PC-3 (cell line): ENCODE measurements at regions not wholly inside any gene's neighbourhood (a gene's known extent, or its start where the extent isn't known, plus 50 kb on each side); places are given as distances from the start of the nearest gene placed in this dataset.

Experiments used
- ATAC-seq: fragments of 200-7000 bp; cut with Tn5 transposase; 2 replicates; pipeline ENCODE4 v1.9.1; 2020; ENCODE audit warnings: mild to moderate bottlenecking, moderate library complexity
- BruUV-seq: library from RNA; stranded (reverse); fragments of 400-500 nt; replicated peaks from 2 replicates; lab custom pipeline; 2021; lab: Mats Ljungman, UMichigan
- CTCF ChIA-PET: fragments of 300-600 bp; sonication (Branson Sonifier 250); formaldehyde crosslinking; loops from one replicate; lab custom pipeline; 2022; ENCODE audit warnings: antibody characterized with exemption; lab: Charles Lee
- POLR2A ChIA-PET: fragments of 300-600 bp; sonication (Branson Sonifier 250); formaldehyde crosslinking; loops from one replicate; lab custom pipeline; 2022; ENCODE audit warnings: antibody characterized with exemption; ENCODE audit not compliant: unreplicated experiment; lab: Charles Lee
- DNase-seq: peaks from one replicate; pipeline ENCODE4 v3.0.0-alpha.2; 2015
- H2AFZ ChIP-seq: fragments of 300-600 bp; sonication (generic); 2 replicates; pipeline ENCODE4 v1.6.0; 2016; ENCODE audit warnings: antibody characterized with exemption, low read length
- H3F3A ChIP-seq: fragments of 300-600 bp; sonication (generic); one replicate; pipeline ENCODE4 v1.6.0; 2017; ENCODE audit warnings: antibody characterized with exemption, low read length, control low read depth, mild to moderate bottlenecking; ENCODE audit not compliant: unreplicated experiment
- H3K27ac ChIP-seq: fragments of 300-600 bp; sonication (generic); 2 replicates; pipeline ENCODE4 v1.5.1; 2016; ENCODE audit warnings: mild to moderate bottlenecking, low read length
- H3K27me3 ChIP-seq: fragments of 300-600 bp; sonication (generic); 2 replicates; pipeline ENCODE4 v1.6.1; 2016; ENCODE audit warnings: low read length, mixed read lengths
- H3K36me3 ChIP-seq: fragments of 300-600 bp; sonication (generic); 2 replicates; pipeline ENCODE4 v1.6.1; 2016; ENCODE audit warnings: low read depth, mixed run types, low read length, mixed read lengths
- H3K4me1 ChIP-seq: fragments of 300-600 bp; sonication (generic); 2 replicates; pipeline ENCODE4 v1.5.1; 2016; ENCODE audit warnings: low read length; ENCODE audit not compliant: insufficient read depth
- H3K4me2 ChIP-seq: fragments of 300-600 bp; sonication (generic); 2 replicates; pipeline ENCODE4 v1.6.0; 2016; ENCODE audit warnings: low read length
- H3K4me3 ChIP-seq: fragments of 300-600 bp; sonication (generic); 2 replicates; pipeline ENCODE4 v1.5.1; 2016; ENCODE audit warnings: mild to moderate bottlenecking, low read length, mixed read lengths
- H3K79me2 ChIP-seq: fragments of 300-600 bp; sonication (generic); 2 replicates; pipeline ENCODE4 v1.6.1; 2017; ENCODE audit warnings: low read length, mixed read lengths
- H3K9ac ChIP-seq: fragments of 300-600 bp; sonication (generic); 2 replicates; pipeline ENCODE4 v1.6.0; 2016; ENCODE audit warnings: mild to moderate bottlenecking, low read length
- H3K9me2 ChIP-seq: fragments of 300-600 bp; sonication (generic); replicated peaks from 2 replicates; pipeline ENCODE4 v1.6.1; 2016; ENCODE audit warnings: mixed run types, low read length, mixed read lengths
- H3K9me3 ChIP-seq: fragments of 300-600 bp; sonication (generic); 2 replicates; pipeline ENCODE4 v1.6.1; 2016; ENCODE audit warnings: low read length, mixed read lengths
- H4K20me1 ChIP-seq: fragments of 300-600 bp; sonication (generic); 2 replicates; pipeline ENCODE4 v1.6.1; 2016; ENCODE audit warnings: low read length, mixed read lengths
- EZH2 ChIP-seq: fragments of 300-600 bp; sonication (generic); IDR thresholded peaks from one replicate; pipeline ENCODE4 v1.6.1; 2017; ENCODE audit warnings: antibody characterized with exemption, mild to moderate bottlenecking, low read length; ENCODE audit not compliant: unreplicated experiment
- EZH2phosphoT487 ChIP-seq: fragments of 300-600 bp; sonication (generic); IDR thresholded peaks from 2 replicates; pipeline ENCODE4 v1.6.1; 2018; ENCODE audit warnings: mild to moderate bottlenecking, antibody characterized with exemption, low read length, borderline replicate concordance
- intact Hi-C: fragments of 100-400 bp; cut with micrococcal nuclease; formaldehyde crosslinking; loops from 2 replicates; pipeline ENCODE4 v1.9.0; 2023
- TF ChIP-seq, protein P1 (sequence below): fragments of 300-600 bp; sonication (generic); conservative IDR thresholded peaks from 2 replicates; pipeline ENCODE4 v1.5.1; 2017; ENCODE audit warnings: antibody characterized with exemption, low read depth, mild to moderate bottlenecking, low read length

DNA sequence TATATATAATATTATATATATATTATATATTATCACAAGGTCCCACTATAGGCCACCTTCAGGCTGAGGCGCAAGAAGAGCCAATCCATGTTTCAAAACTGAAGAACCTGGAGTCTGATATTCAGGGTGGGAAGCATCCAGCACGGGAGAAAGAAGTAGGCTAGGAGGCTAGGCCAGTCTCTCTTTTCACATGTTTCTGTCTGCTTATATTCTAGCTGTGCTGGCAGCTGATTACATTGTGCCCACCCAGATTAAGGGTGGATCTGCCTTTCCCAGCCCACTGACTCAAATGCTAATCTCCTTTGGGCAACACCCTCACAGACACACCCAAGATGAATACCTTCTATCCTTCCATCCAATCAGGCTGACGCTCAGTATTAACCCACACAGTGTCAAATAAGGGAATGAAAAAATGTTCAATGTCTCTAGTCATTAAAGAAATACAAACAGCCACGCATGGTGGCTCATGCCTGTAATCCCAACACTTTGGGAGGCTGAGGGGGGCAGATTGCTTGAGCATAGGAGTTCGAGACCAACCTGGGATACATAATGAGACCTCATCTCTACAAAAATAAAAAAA, 135.4 kb upstream of the PCBD1 start:
- intact Hi-C loops: no loop called here
- CTCF ChIA-PET: no interaction called here

DNA sequence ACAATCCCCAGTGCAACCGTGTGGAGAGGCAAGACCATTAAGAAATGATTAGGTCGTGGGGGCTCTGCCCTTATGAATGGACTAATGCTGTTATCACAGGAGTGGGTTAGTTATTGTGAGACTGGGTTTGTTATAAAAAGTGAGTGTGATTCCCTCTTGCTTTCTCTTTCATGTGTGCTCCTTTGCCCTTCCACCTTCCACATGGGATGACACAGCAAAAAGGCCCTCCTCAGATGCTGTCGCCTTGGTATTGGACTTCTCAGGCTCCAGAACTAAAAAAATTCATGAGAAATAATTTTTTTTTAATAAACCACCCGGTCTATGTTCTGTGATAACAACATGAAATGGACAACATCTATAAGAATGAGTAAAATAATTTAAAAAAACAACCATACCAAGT, 136.1 kb upstream of the PCBD1 start:
- no peaks in the 10 kb centered on the region for H3K79me2 ChIP-seq
- H3K9me2 ChIP-seq: no peaks in the 10 kb centered on the region
- no peaks in the 10 kb centered on the region for H4K20me1 ChIP-seq
- BruUV-seq: no TSS peak
- no peaks in the 10 kb centered on the region for H3F3A ChIP-seq
- no peak for TF ChIP-seq EZH2
- TF ChIP-seq EZH2phosphoT487: no peak
- no peak overlapping the region for H3K4me2 ChIP-seq
- POLR2A ChIA-PET: no interaction called here
- no peak for DNase-seq
- H3K4me1 ChIP-seq: 0 out of 2 replicates have a peak, but pooled peaks cover 3% of the 10 kb centered on the region
- CTCF ChIA-PET: no interaction called here
- no peak overlapping the region for H3K9ac ChIP-seq
- intact Hi-C loops: no loop called here
- H3K27ac ChIP-seq: no peak overlapping the region
- H3K4me3 ChIP-seq: no peak overlapping the region
- H3K9me3 ChIP-seq: no peaks in the 10 kb centered on the region
- no peak for ATAC-seq
- peak overlapping the region; percentile 7; the same call in 1 of the 2 replicates for H2AFZ ChIP-seq
- H3K36me3 ChIP-seq: no peaks in the 10 kb centered on the region
- H3K27me3 ChIP-seq: 0 out of 2 replicates have a peak, but pooled peaks cover 2% of the 10 kb centered on the region

More for the DNA sequence above, 135.4 kb upstream of the PCBD1 start:
- peak overlapping the region; percentile 7; the same call in 1 of the 2 replicates for H2AFZ ChIP-seq
- H3K4me2 ChIP-seq: no peak overlapping the region
- DNase-seq (no peak), ATAC-seq (no peak)
- no TSS peak for BruUV-seq
- no peaks in the 10 kb centered on the region for H3K9me2 ChIP-seq
- POLR2A ChIA-PET: no interaction called here
- H4K20me1 ChIP-seq: no peaks in the 10 kb centered on the region
- H3K36me3 ChIP-seq: no peaks in the 10 kb centered on the region
- H3F3A ChIP-seq: no peaks in the 10 kb centered on the region
- no peak overlapping the region for H3K9ac ChIP-seq
- no peaks in the 10 kb centered on the region for H3K9me3 ChIP-seq
- no peaks in the 10 kb centered on the region for H3K79me2 ChIP-seq
- TF ChIP-seq, protein P1, sequence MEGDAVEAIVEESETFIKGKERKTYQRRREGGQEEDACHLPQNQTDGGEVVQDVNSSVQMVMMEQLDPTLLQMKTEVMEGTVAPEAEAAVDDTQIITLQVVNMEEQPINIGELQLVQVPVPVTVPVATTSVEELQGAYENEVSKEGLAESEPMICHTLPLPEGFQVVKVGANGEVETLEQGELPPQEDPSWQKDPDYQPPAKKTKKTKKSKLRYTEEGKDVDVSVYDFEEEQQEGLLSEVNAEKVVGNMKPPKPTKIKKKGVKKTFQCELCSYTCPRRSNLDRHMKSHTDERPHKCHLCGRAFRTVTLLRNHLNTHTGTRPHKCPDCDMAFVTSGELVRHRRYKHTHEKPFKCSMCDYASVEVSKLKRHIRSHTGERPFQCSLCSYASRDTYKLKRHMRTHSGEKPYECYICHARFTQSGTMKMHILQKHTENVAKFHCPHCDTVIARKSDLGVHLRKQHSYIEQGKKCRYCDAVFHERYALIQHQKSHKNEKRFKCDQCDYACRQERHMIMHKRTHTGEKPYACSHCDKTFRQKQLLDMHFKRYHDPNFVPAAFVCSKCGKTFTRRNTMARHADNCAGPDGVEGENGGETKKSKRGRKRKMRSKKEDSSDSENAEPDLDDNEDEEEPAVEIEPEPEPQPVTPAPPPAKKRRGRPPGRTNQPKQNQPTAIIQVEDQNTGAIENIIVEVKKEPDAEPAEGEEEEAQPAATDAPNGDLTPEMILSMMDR: no peak
- TF ChIP-seq EZH2: no peak
- TF ChIP-seq EZH2phosphoT487: no peak
- no peaks in the 10 kb centered on the region for H3K4me1 ChIP-seq
- H3K4me3 ChIP-seq: no peak overlapping the region
- no peak overlapping the region for H3K27ac ChIP-seq
- H3K27me3 ChIP-seq: 0 out of 2 replicates have a peak, but pooled peaks cover 2% of the 10 kb centered on the region

DNA sequence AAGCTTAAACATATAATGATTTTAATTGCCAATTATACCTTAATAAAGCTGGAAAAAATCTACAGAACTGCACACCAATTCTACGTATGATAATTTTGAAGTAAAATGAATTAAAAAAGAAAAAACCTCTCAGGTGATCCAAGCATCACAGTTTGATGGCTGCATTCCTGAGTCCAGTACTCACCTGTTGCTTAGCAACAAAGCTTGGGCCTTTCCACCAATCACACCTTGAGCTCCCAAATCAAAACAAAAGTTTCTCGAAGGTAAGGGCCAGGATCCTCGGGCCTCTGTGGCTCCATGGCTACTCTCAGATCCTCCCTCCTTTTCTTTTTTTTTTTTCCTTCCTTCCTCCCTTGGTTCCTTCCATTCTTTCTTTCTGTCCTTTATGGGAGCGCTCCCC, 137.2 kb upstream of the PCBD1 start:
- intact Hi-C loops: no loop called here
- H3K27me3 ChIP-seq: 0 out of 2 replicates have a peak, but pooled peaks cover 2% of the 10 kb centered on the region
- no peaks in the 10 kb centered on the region for H3K9me2 ChIP-seq
- H3K79me2 ChIP-seq: no peaks in the 10 kb centered on the region
- 0 out of 2 replicates have a peak, but pooled peaks cover 5% of the 10 kb centered on the region for H3K4me1 ChIP-seq
- TF ChIP-seq EZH2phosphoT487 (no peak), EZH2 (no peak)
- TF ChIP-seq, protein P1: no peak
- no peak overlapping the region for H2AFZ ChIP-seq
- DNase-seq: peak; percentile 78
- ATAC-seq: 0 out of 2 replicates have a peak, but pooled peaks have one; percentile 13
- H3K36me3 ChIP-seq: no peaks in the 10 kb centered on the region
- no peak overlapping the region for H3K27ac ChIP-seq
- H3F3A ChIP-seq: no peaks in the 10 kb centered on the region
- no peak overlapping the region for H3K4me2 ChIP-seq
- H3K9ac ChIP-seq: no peak overlapping the region
- H3K4me3 ChIP-seq: no peak overlapping the region
- no peaks in the 10 kb centered on the region for H4K20me1 ChIP-seq
- ChIA-PET POLR2A (no interaction called here), CTCF (no interaction called here)
- BruUV-seq: no TSS peak
- H3K9me3 ChIP-seq: no peaks in the 10 kb centered on the region
